Effector memory CD4-positive, alpha-beta T cell (primary cell): ENCODE measurements at regions not wholly inside any gene's neighbourhood (a gene's known extent, or its start where the extent isn't known, plus 50 kb on each side); places are given as distances from the start of the nearest gene placed in this dataset.
"Not testable (repeated sequence)": the region's sequence is repeated elsewhere in the genome, so short reads cannot be mapped to it uniquely, and the experiment has no call there.

ENCODE experiments used
- DNase-seq, 3 donors: peaks; one replicate each; pipeline ENCODE4 v3.0.0-alpha.2; 2020
- H3K27ac ChIP-seq: 2 replicates; pipeline ENCODE4 v1.7.0; 2013; ENCODE audit warnings: mild to moderate bottlenecking, low read length, moderate library complexity; ENCODE audit not compliant: insufficient read depth, poor library complexity, severe bottlenecking
- H3K27me3 ChIP-seq: replicated peaks from 2 replicates; pipeline ENCODE4 v1.7.0; 2013; ENCODE audit warnings: mild to moderate bottlenecking, low read length; ENCODE audit not compliant: insufficient read depth, control insufficient read depth, poor library complexity, severe bottlenecking
- H3K36me3 ChIP-seq: 2 replicates; pipeline ENCODE4 v1.7.0; 2013; ENCODE audit warnings: mild to moderate bottlenecking, low read length, moderate library complexity; ENCODE audit not compliant: control insufficient read depth, insufficient read depth
- H3K4me1 ChIP-seq: 2 replicates; pipeline ENCODE4 v1.7.0; 2013; ENCODE audit warnings: low read length, mild to moderate bottlenecking; ENCODE audit not compliant: control insufficient read depth, insufficient read depth, poor library complexity, severe bottlenecking
- H3K4me3 ChIP-seq: 2 replicates; pipeline ENCODE4 v1.7.0; 2013; ENCODE audit warnings: low read length, low read depth, mild to moderate bottlenecking; ENCODE audit not compliant: insufficient read depth, poor library complexity, severe bottlenecking
- H3K9me3 ChIP-seq: 2 replicates; pipeline ENCODE4 v1.7.0; 2013; ENCODE audit warnings: mild to moderate bottlenecking, low read length, moderate library complexity; ENCODE audit not compliant: control insufficient read depth

DNA sequence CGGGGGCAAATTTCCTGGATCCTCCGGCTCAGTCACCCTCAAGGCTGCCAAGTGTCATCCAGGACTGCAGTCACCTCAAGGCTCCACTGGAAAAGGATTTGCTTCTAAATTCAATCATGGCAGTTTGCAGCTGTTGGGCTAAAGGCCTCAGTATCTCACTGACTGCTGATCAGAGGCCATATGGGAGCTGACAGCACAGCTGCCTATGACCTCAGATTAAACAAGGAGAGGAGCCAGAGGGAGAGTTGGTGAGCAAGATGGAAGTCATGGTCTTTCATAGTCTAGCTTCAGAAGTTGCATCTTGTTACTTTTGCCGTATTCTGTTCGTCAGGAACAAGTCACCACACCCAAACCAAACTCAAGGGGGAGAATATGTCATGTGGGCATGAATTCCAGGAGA is 849.7 kb downstream of the UQCRFS1 start:
- no peak for DNase-seq
- Histone ChIP-seq H3K4me1 (no peaks in the 10 kb centered on the region), H3K36me3 (no peaks in the 10 kb centered on the region), H3K4me3 (no peak overlapping the region), H3K27me3 (no peaks in the 10 kb centered on the region), H3K27ac (no peak overlapping the region), H3K9me3 (no peaks in the 10 kb centered on the region)

GRCh38 chr19:28359431-28360414 is 853.2 kb downstream of the UQCRFS1 start:
- no peaks in the 10 kb centered on the region for H3K27me3 ChIP-seq
- H3K27ac ChIP-seq, result no peak overlapping the region
- DNase-seq, result no peak
- no peaks in the 10 kb centered on the region for H3K4me1 ChIP-seq
- no peak overlapping the region for H3K4me3 ChIP-seq
- no peaks in the 10 kb centered on the region for H3K36me3 ChIP-seq
- no peaks in the 10 kb centered on the region for H3K9me3 ChIP-seq

DNA sequence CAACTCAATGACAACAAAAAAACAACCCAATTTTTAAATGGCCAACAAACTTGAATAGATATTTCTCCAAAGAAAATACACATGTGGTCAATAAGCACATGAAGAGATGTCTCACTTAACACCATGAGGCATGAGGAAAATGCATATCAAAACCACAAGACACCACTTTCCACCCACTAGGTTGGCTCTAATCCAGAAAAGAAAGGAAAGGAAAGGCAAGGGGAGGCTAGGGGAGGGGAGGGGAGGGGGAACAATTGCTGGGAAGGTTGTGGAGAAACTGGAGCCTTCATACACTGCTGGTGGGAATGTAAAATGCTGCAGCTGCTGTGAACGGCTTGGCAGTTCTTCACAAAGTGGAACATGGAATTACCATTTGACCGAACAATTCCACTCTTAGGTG is 854.3 kb downstream of the UQCRFS1 start:
- Histone ChIP-seq H3K4me3 (no peak overlapping the region), H3K4me1 (no peaks in the 10 kb centered on the region), H3K27ac (no peak overlapping the region), H3K27me3 (no peaks in the 10 kb centered on the region), H3K9me3 (no peaks in the 10 kb centered on the region), H3K36me3 (no peaks in the 10 kb centered on the region)
- no peak for DNase-seq

GRCh38 chr19:28351761-28352160 is 861.2 kb downstream of the UQCRFS1 start:
- no peak for DNase-seq
- H3K9me3 ChIP-seq, result peaks cover 5% of the 10 kb centered on the region
- no peak overlapping the region for H3K4me3 ChIP-seq
- no peaks in the 10 kb centered on the region for H3K4me1 ChIP-seq
- H3K36me3 ChIP-seq, result no peaks in the 10 kb centered on the region
- no peak overlapping the region for H3K27ac ChIP-seq
- H3K27me3 ChIP-seq, result no peaks in the 10 kb centered on the region

GRCh38 chr19:28351321-28351720 is 861.6 kb downstream of the UQCRFS1 start:
- not testable (repeated sequence) for H3K36me3 ChIP-seq, H3K4me3 ChIP-seq, H3K4me1 ChIP-seq, H3K9me3 ChIP-seq, DNase-seq, H3K27me3 ChIP-seq, H3K27ac ChIP-seq

DNA sequence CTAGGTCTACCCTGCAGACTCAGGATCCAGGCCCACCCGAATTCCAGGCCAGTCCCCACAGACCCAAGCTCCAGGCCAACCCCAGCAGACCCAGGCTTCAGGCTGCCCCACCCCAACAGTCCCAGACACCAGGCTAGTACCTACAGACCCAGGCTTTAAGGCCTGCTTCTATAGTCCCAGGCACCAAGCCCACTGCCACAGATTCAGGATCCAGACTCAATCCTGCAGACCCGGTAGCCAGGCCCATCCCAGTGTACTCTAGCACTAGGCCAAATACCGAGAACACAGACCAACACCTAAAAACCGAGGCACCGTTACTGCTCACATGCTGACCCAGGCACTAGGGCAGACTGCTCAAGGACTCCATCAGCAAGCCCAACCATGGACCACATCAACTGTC is 862.3 kb downstream of the UQCRFS1 start:
- peaks cover 5% of the 10 kb centered on the region for H3K9me3 ChIP-seq
- no peak overlapping the region for H3K4me3 ChIP-seq
- no peaks in the 10 kb centered on the region for H3K36me3 ChIP-seq
- no peaks in the 10 kb centered on the region for H3K27me3 ChIP-seq
- no peaks in the 10 kb centered on the region for H3K4me1 ChIP-seq
- DNase-seq, result no peak
- H3K27ac ChIP-seq, result no peak overlapping the region

DNA sequence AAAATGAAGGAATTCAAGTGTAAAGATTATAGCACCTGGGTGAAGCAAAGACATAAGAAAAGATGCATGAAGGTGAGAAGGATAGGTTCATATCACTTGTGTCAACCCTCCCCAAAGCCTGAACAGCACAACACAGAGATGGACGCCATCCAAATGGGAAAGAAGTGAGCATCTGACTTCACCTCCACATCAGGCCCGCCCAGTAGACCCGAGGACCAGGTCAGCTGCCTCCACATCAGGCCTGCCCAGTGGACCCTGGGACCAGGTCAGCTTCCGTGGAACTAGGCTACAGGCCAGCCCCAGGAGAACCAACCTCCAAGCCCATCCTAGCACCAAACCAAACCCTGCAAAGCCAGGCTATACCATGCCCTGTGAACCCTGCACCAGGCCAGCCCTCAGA is 862.9 kb downstream of the UQCRFS1 start:
- H3K4me1 ChIP-seq, result no peaks in the 10 kb centered on the region
- DNase-seq, result no peak

DNA sequence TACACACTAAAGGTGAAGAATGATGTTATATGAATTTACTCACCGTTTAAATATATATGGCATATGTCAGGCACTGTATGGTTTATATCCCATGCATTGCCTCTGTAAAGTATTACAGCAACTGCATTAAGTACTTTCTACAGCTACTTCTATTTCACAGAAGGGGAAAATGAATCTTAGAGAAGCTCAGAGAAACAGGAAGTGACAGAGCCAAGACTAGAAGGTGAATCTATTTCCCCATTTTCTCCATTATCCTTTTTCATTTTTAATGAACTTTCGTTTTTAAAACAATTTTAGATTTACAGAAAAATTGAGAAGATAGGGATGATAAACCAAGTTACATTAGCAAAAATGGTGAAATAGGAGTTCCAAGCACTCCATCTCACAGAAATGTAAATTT is 863.3 kb downstream of the UQCRFS1 start:
- Histone ChIP-seq H3K36me3 (no peaks in the 10 kb centered on the region), H3K27ac (no peak overlapping the region), H3K9me3 (peaks cover 5% of the 10 kb centered on the region), H3K27me3 (no peaks in the 10 kb centered on the region), H3K4me3 (no peak overlapping the region), H3K4me1 (no peaks in the 10 kb centered on the region)
- no peak for DNase-seq

More for the DNA sequence above, 862.9 kb downstream of the UQCRFS1 start:
- no peak overlapping the region for H3K4me3 ChIP-seq
- no peaks in the 10 kb centered on the region for H3K27me3 ChIP-seq
- no peaks in the 10 kb centered on the region for H3K36me3 ChIP-seq
- H3K27ac ChIP-seq, result no peak overlapping the region
- H3K9me3 ChIP-seq, result peaks cover 5% of the 10 kb centered on the region

- Histone ChIP-seq H3K36me3 (no peaks in the 10 kb centered on the region), H3K4me3 (no peak overlapping the region), H3K4me1 (no peaks in the 10 kb centered on the region), H3K9me3 (no peaks in the 10 kb centered on the region), H3K27me3 (no peaks in the 10 kb centered on the region), H3K27ac (no peak overlapping the region)
- no peak for DNase-seq
Measured at GRCh38 chr19:28345811-28346210, 867.1 kb downstream of the UQCRFS1 start.

DNA sequence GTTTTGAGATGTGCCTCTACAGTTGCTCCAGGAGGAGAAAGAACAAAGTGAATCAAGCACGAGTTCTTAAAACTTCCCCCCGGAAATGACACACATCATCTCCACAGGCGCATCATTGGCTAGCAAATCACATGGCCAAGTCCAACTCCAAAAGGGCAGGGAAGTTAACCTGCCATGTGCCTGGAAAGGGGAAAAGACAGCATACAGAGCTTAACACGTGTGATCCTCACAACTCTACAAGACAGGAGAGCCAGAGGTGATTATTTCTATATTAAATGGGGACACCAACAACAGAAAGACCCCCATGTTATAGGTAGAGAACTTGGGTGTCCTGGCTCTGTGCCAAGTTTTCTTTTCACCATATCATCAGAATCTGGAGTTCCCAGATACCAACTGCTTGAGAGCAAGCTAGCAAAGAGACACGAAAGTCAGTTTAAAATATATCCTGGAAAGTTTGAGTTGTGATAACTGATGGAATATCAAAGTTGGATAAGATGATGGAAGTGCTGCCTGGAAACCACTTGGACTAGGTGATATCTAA is 871.1 kb downstream of the UQCRFS1 start:
- Histone ChIP-seq H3K4me1 (no peaks in the 10 kb centered on the region), H3K4me3 (no peak overlapping the region), H3K9me3 (no peaks in the 10 kb centered on the region), H3K27ac (no peak overlapping the region), H3K27me3 (no peaks in the 10 kb centered on the region), H3K36me3 (no peaks in the 10 kb centered on the region)
- DNase-seq, result no peak
